SK-N-SH treated with all-trans-retinoic acid at 6 μM for 48 hours (cell line): ENCODE measurements at regions not wholly inside any gene's neighbourhood (a gene's known extent, or its start where the extent isn't known, plus 50 kb on each side); places are given as distances from the start of the nearest gene placed in this dataset.

Experiments used
- ARNTL ChIP-seq: fragments of 450-650 bp; formaldehyde crosslinking; IDR thresholded peaks from 2 replicates; pipeline ENCODE4 v1.5.0; 2020; ENCODE audit warnings: low read depth, mild to moderate bottlenecking, moderate library complexity, borderline replicate concordance
- BACH2 ChIP-seq: fragments of 250-450 bp; sonication (Bioruptor Pico); IDR thresholded peaks from 2 replicates; pipeline ENCODE4 v1.9.0; 2021; ENCODE audit warnings: mild to moderate bottlenecking, borderline replicate concordance
- CSDC2 ChIP-seq: fragments of 250-450 bp; sonication (Bioruptor Pico); IDR thresholded peaks from 2 replicates; pipeline ENCODE4 v1.5.0; 2020; ENCODE audit warnings: mild to moderate bottlenecking, moderate library complexity
- PPARA ChIP-seq: fragments of 250-450 bp; sonication (Bioruptor Pico); IDR thresholded peaks from 2 replicates; pipeline ENCODE4 v1.5.0; 2020; ENCODE audit warnings: mild to moderate bottlenecking, borderline replicate concordance
- TF ChIP-seq, protein P1 (sequence below): fragments of 250-450 bp; sonication (Bioruptor Pico); IDR thresholded peaks from 2 replicates; pipeline ENCODE4 v1.5.1; 2020; ENCODE audit warnings: low read depth, mild to moderate bottlenecking, moderate library complexity
- TF ChIP-seq, protein P2 (sequence below): fragments of 250-450 bp; sonication (Bioruptor Pico); IDR thresholded peaks from 2 replicates; pipeline ENCODE4 v1.8.0; 2020; ENCODE audit warnings: mild to moderate bottlenecking, moderate library complexity, borderline replicate concordance

DNA sequence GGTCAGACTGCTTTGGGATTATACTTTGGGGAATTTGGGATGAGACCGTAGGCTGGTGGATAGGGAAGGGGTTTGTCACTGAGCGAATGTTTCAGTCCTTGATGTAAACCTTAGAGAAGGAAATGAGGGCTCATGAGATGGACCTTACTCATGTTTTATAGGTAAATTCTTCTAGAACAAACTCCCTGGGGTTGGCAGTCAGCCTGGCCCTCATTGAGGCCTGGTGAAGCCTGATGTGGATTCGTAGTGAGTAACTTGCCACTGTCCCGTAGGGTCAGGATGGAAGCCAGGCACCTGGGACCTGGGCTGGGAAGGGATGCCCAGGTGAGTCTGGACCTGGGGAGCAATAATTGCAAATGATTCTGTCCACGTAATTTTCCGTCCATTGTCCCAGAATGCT, 258.3 kb downstream of the LPIN1 start:
- TF ChIP-seq CSDC2 (CRISPR knock-in tag) (no peak), PPARA (CRISPR knock-in tag) (no peak), BACH2 (no peak), ARNTL (no peak)
- TF ChIP-seq, protein P1, sequence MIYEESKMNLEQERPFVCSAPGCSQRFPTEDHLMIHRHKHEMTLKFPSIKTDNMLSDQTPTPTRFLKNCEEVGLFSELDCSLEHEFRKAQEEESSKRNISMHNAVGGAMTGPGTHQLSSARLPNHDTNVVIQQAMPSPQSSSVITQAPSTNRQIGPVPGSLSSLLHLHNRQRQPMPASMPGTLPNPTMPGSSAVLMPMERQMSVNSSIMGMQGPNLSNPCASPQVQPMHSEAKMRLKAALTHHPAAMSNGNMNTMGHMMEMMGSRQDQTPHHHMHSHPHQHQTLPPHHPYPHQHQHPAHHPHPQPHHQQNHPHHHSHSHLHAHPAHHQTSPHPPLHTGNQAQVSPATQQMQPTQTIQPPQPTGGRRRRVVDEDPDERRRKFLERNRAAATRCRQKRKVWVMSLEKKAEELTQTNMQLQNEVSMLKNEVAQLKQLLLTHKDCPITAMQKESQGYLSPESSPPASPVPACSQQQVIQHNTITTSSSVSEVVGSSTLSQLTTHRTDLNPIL (CRISPR knock-in tag): no peak
- TF ChIP-seq, protein P2, sequence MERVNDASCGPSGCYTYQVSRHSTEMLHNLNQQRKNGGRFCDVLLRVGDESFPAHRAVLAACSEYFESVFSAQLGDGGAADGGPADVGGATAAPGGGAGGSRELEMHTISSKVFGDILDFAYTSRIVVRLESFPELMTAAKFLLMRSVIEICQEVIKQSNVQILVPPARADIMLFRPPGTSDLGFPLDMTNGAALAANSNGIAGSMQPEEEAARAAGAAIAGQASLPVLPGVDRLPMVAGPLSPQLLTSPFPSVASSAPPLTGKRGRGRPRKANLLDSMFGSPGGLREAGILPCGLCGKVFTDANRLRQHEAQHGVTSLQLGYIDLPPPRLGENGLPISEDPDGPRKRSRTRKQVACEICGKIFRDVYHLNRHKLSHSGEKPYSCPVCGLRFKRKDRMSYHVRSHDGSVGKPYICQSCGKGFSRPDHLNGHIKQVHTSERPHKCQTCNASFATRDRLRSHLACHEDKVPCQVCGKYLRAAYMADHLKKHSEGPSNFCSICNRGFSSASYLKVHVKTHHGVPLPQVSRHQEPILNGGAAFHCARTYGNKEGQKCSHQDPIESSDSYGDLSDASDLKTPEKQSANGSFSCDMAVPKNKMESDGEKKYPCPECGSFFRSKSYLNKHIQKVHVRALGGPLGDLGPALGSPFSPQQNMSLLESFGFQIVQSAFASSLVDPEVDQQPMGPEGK (CRISPR knock-in tag): no peak
